ENCODE measurements at regions not wholly inside any gene's neighbourhood (a gene's known extent, or its start where the extent isn't known, plus 50 kb on each side); places are given as distances from the start of the nearest gene placed in this dataset.

DNA sequence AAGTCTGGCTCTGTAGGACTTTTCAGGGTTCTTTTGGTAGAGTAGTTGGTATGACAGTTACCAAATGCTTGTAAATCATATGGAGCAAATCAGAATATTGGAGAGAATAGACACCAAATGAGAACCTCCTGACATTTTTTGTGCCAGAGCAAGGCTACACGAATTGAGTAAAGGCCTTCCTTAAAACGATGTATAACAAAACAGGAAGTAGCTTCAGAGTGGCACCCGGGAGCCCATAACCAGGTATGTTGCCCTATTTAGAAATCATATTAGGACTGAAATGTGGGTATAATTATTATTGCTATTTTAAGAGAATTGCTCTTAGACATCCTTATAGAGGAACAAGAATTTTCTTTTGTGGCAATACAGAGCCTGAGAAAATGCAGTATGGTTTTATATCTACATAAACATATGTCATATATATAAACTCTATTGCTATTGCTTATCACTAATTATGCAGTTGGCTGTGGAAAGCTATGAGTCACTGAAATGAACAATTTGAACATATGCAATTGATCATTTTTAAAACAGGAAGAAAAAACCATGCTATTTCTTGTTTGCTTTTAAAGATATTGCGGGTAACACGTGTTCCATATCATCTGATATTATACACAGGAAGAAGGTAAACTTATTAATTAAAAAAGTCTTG lies 197.4 kb upstream of the MTPN start:
- DNase-seq (ENCODE audit: low spot score): no peak

DNA sequence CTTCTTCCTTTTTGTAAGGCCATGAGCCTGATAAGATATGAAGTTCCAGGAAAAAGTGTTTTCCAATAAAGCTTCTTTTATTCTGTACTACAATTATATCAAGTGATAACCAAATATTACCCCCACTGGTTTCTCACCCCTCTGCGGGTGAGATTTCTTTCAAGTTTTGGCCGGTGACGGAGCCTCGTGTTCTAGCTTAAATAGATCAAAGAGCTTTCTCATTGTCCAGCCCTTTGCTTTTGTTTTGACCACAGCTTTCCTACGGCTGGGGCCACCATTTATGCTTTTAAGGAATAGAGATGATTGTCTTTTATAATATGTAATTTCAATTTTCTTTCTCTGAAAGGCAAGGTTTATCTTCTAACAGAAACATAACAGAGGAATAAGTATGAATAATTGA lies 196.7 kb upstream of the MTPN start:
- DNase-seq (ENCODE audit: low spot score): no peak

DNA sequence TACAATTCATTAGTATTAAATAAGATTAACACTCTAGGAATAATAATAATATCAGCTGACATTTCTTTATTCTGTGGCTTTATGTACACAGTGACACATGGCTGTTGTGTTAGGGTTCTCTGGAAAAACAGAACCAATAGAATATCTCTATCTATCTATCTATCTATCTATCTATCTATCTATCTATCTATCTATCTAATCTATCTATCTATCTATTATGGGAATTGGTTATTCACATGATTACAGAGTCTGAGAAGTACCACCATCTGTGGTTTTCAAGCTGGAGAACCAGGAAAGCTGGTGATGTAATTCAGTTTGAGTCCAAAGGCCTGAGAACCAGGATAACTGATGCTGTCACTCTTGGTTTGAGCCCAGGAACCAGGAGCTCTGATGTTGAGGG lies 194.1 kb upstream of the MTPN start:
- no peak for DNase-seq (ENCODE audit: low spot score)

DNA sequence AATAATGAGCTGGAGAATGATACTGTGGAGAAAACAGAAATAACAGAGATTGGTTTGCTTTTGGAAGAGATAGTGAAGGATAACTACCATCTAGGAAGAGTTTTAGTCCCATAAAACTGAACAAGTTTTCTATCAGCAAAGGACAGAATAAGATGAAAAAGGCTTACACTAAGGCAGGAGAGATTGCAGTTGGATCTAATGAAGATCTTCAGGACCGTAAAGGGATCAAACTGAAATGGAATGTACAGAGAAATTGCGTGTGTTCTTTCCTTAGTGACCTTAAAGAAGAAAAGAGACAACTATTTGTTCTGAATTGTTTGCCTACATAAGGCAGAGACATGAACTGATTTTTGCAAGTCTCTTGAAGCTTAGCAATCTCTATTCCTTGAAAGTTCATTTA lies 191.7 kb upstream of the MTPN start:
- DNase-seq (ENCODE audit: low spot score): no peak

DNA sequence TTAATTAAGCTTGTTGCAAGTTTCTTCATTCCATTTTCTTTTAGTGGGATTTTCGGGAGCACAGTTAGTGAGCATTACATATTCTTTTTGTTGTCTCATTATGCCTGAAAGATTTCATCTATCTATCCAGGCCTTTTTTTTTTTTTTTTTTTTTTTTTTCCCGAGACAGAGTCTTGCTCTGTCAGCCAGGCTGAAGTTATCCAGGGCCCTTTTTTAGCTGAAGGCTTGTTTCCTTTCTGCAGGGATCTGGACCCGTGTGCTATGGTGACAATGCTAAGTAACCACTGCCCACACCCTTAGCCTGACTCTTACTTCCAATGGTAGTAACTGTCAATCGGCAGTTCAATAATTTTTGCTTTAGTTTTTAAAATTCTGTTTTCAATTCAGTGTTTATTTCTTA lies 190.8 kb upstream of the MTPN start:
- no peak for DNase-seq (ENCODE audit: low spot score)

DNA sequence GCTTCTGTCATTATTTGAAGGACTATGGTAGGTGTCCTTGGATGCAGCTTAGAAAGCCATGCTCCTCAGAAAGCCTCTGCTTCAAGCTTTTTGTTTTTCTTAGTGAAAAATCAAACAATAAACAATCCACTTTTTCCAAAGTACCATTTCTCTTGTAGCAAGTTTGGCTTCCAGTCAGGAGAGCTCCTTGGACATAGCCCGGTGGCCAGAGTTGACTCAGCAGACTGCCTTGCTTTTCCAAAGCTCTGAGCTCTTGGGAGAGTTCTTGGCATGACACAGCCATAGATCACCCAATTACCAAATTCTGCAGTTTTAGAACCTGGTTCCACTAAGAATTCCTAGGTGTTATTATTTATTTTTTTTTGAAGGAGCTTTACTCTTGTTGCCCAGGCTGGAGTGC lies 189.4 kb upstream of the MTPN start:
- no peak for DNase-seq (ENCODE audit: low spot score)

DNA sequence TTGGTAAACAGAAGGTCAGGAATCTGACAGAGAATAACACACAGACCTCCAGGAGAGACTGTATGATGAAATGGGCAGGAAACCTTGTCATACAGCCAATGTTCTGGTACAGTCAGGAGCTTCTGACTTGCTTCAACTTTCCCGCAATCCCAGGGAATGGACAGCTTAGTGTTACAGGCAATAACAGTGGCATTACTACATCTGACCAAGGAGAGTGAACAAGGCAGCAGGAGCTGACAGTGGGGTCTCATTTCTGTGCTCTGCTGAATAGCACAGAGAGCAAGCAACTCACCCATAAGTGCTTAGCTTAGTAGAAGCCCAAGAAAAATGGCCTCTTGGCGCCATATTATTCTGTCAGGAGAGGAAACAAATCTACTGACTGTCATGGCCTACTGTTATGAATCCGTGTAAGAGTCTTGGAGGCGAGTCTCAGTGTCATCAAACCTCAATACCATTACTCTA lies 186.2 kb upstream of the MTPN start:
- DNase-seq (ENCODE audit: low spot score): no peak

DNA sequence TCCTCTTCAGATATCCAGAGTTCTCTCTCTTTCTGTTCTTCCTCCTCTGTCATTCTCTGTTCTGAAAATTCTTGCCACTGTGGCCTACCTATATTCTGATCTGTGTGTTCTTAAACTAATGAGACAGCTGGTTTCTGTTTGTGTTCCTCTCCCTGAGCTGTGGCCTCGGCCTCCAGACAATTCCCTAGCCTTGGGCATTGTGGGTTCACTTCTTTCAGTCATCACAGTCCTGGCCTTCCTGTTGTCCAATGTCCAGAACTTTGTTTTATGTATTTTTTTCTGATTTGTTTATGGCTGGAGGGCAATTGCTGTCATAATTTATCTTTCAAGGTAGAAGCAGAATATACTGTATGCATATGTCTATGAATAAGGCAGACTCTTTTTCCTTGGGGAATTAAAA lies 173.2 kb upstream of the MTPN start:
- DNase-seq (ENCODE audit: low spot score): no peak

DNA sequence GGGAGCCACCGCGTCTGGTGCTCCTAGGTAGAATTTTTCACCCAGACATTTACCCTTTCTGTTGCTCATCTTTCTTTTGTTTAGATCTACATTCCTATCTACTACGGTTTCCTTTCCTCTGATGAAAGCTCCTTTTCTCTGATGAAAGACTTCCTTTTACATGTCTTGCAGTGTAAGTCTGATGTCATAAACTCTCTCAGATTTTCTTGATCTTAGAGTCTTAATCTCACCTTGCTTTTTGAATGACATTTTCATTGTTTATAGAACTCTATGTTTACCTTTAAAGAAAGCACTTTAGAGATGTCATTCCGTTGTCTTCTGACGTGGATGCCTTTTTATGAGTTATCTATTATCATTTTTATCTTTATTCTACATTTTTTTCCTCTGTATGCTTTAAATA lies 171.8 kb upstream of the MTPN start:
- no peak for DNase-seq (ENCODE audit: low spot score)

DNA sequence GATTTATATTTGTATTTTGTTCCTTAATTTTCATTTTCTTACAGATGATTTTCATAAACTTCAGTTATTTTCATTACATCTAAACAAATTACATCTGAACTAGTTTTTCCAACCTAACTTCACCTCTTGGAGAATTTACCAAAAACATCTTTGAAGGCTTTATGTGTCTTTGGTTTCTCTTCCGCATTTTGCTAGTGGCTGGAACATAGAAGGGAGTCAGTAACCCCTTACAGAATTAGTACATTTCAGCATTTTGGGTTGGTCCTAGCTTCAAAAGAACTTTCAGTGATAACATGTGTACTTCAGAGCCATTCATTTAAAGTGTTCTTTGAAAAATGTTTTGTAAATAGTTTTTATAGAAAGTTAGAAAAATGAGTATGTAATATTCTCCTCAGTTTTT lies 169.8 kb upstream of the MTPN start:
- DNase-seq (ENCODE audit: low spot score): no peak

DNA sequence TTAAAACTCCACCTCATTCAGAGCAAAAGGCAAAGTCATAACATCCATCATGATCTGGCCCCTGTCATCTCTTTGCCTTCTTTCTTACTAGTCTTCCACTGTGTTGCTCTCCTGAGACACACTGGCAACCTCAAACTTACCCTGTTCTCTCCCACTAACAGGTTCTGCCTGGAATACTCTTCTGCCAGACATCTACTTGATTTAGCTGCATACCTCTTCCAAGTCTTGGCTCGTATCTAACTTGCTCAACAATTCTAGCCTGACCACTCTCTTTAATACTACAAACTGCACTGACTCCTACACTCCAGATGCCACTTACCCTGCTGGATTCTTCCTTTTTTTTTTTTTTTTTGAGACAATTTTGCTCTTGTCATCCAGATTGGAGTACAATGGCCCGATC lies 167.0 kb upstream of the MTPN start:
- DNase-seq (ENCODE audit: low spot score): no peak

DNA sequence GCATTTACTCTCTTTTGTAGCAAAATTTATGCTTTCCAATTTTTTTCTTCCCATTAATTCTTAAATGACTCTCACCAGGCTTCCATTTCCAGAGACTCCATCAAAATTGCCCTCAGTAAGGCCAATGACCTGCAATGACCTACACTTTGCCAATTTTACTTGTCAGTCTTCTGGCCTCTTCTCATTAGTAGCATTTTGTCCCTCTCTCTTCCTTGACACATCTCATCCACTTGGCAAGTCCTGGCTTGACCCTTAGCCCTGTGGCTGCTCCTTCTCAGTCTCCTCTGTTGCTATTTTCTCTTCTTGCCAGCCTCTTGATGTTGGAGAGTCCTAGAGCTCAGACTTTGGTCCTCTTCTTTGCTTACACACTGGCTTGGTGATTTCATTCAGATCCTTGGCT lies 166.1 kb upstream of the MTPN start:
- DNase-seq (ENCODE audit: low spot score): no peak

DNA sequence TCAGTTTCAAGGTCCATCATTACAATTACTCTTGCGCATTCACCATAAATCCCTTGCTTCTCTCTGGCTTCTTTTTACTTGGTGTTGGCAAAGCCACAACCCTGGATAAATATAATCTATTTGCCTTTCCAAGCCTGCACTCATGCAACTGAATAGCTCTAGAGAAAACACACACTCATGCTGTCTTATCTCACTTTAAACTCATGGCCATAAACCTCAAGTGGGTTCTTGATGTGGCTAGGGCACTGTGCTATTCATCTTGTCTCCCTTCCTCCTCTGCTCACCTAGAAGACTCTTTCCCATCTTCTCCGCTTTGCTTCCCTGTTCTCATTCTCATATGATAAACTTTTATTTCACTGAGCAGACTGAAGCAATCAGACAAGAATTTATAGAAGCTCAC lies 165.4 kb upstream of the MTPN start:
- no peak for DNase-seq (ENCODE audit: low spot score)

DNA sequence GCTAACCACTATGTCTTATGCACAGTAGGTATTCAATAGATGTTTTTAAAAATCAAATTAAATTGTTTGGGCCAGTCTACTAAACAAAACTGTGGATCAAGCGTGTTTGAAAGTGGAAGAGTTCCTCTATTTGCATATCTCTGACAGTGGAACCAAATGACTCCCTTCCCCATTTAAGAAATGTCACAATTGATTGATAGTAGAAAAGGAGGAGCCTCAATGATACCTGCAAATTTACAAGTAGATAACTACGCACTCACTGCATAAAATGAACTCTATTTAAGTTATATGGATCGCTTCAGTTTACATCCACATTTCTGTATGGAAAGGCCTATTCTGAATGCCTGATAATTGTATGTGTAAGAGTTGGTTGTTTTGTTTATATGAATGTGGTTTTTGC lies 163.3 kb upstream of the MTPN start:
- DNase-seq (ENCODE audit: low spot score): no peak

DNA sequence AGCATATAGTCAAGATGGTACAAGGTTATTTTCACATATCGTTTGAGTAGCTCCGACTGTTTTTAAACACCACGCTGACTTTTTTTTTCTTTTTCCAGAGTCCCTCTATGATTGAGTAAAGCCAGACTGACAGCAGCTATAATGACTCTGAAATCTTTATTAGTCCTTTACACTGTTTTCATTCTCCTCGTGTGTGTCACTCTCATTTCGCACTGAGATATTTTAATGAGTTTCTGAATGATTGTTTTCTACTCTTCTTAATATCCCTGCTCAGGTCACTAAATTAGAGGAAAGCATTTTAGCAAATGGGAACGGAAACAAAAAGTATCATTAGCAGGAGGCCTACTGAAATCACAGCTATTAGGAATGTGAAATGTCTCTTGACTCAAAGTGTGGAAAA lies 162.3 kb upstream of the MTPN start:
- no peak for DNase-seq (ENCODE audit: low spot score)

DNA sequence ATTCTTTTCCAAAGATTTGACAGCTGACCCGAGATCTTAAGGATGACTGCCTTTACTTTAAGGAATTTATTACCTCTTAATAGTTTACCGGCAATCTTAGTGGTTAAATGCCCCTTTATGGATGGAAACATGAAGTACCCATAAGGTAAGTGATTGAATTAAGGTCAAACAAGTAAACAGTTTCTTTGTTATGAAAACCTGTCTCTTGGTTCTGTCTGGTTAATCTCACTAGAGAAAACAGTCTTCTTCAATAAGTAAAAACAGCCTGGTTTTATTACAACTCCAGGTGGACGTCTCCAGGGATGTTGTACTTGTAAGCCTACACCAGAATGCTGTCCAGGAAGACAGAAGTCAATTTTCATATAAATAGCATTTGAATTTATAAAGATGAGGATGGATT lies 161.8 kb upstream of the MTPN start:
- DNase-seq (ENCODE audit: low spot score): no peak

DNA sequence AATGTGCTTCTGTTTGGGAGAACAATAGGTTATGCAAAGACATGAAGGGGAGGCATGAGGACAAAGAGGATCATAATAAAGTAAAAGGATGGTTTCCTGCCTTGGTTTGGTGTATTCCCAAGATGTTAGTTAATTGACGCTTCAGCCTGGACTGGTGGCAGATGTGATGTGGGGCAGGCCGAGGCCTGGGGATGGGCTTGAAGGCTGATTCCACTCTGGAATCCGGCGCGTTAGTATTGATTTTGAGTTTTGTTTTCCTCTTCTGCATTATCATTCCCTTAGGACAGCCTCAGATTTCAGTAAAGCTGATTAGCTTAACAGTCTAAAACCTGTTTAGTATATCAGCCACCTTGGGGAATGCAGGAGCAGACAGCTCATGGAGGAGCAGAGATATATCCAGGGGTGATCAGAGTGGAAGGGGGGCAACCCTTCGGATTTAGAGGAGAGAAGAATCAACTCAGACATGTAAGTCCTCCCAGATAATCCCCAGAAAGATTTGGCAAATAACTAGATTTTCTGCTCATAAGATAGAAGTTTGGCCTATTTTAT lies 159.8 kb upstream of the MTPN start:
- peak; percentile 82 for DNase-seq (ENCODE audit: low spot score)

DNA sequence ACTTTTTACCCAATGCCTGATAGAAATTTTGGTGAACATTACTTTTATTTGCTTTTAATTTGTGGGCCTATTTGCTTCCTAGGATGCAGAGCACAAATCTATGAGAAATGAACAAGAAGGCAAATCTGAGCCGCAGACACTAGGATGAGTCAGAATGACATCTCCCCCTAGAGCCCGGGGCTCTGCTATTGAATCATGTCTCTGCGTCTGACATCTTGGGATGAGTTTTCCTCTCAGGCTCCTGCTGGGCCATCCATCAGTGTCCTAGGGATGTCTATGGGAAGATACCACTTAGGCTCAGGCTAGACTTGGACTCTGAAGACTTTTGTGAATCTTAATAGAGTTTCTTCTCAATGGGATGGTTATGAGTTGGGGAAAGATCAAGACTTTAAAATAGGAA lies 157.3 kb upstream of the MTPN start:
- DNase-seq (ENCODE audit: low spot score): no peak

DNA sequence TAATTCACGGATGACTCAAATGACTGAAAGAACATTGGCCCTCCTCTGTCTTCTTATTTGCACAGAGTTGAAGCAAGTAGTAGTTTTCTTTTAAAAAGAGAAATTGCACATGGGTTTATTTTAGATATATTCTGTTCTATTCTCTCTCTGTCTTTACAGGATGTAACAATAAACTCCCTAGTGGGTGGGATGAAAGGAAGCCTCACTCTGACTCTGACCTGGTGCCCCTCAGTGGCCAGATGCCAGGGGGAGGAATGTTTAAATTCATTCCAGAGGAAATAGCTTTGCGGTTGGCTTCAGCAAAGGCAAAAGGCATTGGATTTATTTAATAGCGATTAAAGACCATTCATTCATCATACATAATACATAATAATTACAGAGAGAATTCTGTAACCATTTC lies 156.4 kb upstream of the MTPN start:
- no peak for DNase-seq (ENCODE audit: low spot score)

DNA sequence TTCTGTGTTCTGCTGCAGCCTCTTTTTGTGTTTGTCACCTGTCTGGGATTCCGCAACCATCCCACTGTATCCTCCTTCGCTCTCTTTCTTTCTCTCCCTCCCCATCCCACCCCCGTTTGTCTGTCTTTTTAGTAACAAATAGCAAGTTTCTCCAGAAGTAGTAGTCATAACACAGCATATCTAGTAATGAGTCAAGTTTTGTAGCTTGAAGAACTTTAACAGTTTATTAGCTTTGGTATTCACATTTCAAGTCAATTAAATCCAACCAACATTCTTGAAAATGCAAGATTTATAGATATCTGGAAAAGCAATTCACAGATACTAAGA lies 154.1 kb upstream of the MTPN start:
- no peak for DNase-seq (ENCODE audit: low spot score)

DNA sequence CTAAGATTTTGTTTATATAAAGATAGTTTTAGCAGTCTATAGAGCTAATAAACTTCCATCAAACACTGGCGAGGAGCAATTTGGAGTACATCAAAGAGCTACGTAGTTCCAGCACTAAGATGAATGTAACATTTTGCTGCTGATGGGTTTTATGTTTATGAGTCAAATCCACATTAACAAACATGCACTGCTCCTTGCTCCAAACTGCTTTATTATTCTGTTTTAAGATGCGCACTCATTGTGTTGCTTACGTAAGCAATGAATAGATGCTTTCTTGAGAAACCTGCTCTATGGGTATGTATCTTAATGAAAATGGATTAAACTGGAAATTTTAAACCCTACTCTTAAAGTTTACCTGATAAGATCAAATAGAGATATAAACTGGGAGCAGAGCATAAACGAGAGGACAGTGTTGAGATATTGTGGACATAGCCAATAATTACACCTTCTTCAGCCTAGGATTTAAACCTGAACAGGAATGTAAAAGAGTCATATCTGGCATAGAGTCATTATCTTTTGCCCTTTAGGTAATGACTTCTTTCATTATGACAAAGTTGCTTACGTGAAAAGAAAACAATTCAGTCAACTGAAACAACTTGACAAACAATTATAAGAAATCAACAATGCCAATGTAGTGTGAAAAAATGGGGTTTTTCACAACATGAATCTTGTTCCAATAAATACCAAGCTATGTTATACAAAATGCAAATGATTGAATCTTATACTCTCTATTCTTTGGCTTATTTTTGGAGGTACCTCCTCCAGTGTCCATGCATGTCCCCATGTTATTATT lies 153.5 kb upstream of the MTPN start:
- no peak for DNase-seq (ENCODE audit: low spot score)

DNA sequence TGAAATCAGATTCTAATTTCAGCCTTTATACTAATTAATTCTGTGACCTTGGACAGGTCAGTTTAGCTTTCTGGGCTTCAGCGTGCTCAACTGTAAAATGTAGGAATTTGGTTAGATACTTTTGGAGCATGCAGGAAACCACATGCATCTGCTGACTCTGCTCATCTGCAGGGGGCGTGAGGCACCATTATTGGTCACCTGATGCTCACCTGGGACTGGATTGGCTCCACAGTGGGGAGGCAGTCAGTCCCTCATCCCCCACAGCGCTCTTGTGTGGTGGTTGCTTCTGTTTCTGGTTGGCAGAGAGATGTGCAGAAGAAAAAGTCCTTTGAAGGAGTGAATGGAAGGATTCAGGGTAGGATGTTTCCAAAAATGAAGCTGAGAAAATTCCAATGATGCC lies 150.9 kb upstream of the MTPN start:
- DNase-seq (ENCODE audit: low spot score): no peak

DNA sequence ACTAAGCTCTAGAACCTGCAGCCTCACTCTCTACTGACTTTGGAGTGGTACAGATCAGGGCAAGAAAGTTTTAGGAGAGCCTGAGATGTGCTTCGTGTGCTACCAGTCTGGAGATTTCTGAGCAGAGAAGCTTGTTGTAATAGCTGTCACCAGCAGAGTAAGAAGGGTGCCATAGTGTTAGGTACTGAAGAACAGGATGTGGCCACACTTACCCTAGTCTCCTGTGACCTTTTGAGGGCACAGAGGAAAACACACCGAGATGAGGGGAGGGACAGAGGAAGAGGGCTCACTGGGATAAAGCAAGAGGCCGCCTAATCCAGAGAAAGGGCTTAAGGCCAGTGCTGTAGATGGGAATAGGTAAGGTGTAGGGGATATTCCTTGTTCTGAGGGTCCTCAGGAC lies 146.2 kb upstream of the MTPN start:
- DNase-seq (ENCODE audit: low spot score): no peak

DNA sequence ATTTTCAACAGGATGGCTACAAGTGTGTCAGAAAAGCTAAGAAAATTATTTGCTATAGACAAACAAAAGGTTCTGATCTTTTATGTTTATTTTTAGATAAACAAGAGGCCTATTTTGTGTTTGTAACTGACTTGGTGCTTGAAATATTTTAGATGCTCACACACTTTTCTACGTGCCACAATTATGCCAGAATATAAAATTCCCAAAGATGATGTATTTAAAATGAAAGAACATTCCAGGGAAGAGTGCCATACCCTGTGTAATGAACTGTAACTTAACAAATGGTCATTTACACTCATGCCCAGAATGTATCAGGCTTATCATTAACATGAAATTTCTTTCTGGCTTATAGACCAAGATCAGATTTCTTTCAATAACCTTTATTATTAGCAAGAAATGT lies 144.9 kb upstream of the MTPN start:
- no peak for DNase-seq (ENCODE audit: low spot score)
